Transverse colon (tissue), 4 donors: ENCODE measurements at regions not wholly inside any gene's neighbourhood (a gene's known extent, or its start where the extent isn't known, plus 50 kb on each side); places are given as distances from the start of the nearest gene placed in this dataset.

ENCODE experiments used
- DNase-seq: peaks from one replicate; pipeline ENCODE4 v3.0.0-alpha.2; 2019
- H3K27ac ChIP-seq, 4 donors: fragments of 200-600 bp; sonication (generic); 2 replicates each; pipeline ENCODE4 v1.5.1; 2016 to 2018; ENCODE audit warnings: inconsistent platforms in 4 of 4
- H3K27me3 ChIP-seq: fragments of 200-600 bp; sonication (generic); 2 replicates; pipeline ENCODE4 v1.5.1; 2017; ENCODE audit warnings: inconsistent platforms
- H3K36me3 ChIP-seq, 4 donors: fragments of 200-600 bp; sonication (generic); 2 replicates each; pipeline ENCODE4 v1.5.1; 2017 to 2019; ENCODE audit warnings: inconsistent platforms in 4 of 4
- H3K4me1 ChIP-seq, 4 donors: fragments of 200-600 bp; sonication (generic); 2 replicates each; pipeline ENCODE4 v1.5.1; 2017 to 2020; ENCODE audit warnings: inconsistent platforms in 4 of 4
- H3K4me3 ChIP-seq, 4 donors: fragments of 200-600 bp; sonication (generic); 1 replicate in 1 of 4; 2 replicates in 3 of 4; pipeline versions ENCODE4 v1.5.1 to v1.6.1; 2017 to 2019; ENCODE audit warnings: inconsistent platforms in 4 of 4
- H3K9me3 ChIP-seq, 2 donors: fragments of 200-600 bp; sonication (generic); 2 replicates each; pipeline ENCODE4 v1.5.1; 2017 to 2019; ENCODE audit warnings: inconsistent platforms in 2 of 2
- CTCF ChIP-seq, 5 experiments: fragments of 200-600 bp in 3 of 5; fragments of 450-650 bp in 2 of 5; sonication (generic) in 3 of 5; IDR thresholded peaks; 1 replicate in 2 of 5; 2 replicates in 3 of 5; pipeline ENCODE4 v1.5.1; 2016 to 2017; ENCODE audit warnings: antibody characterized with exemption in 5 of 5, inconsistent platforms in 3 of 5, mild to moderate bottlenecking in 2 of 5, moderate library complexity in 1 of 5
- EP300 ChIP-seq: sonication (generic); formaldehyde crosslinking; IDR thresholded peaks from one replicate; pipeline ENCODE4 v1.6.1; 2017; ENCODE audit warnings: antibody characterized with exemption, low read depth
- POLR2A ChIP-seq: fragments of 450-650 bp; IDR thresholded peaks from one replicate; pipeline ENCODE4 v1.6.1; 2016; ENCODE audit warnings: antibody characterized with exemption, mild to moderate bottlenecking, moderate library complexity
- POLR2AphosphoS5 ChIP-seq, 3 donors: sonication (generic); formaldehyde crosslinking; IDR thresholded peaks; one replicate each; pipeline ENCODE4 v1.6.1; 2016; ENCODE audit warnings: antibody characterized with exemption in 3 of 3
- WGBS, 2 donors: methylation state at CpG; one replicate each; pipeline ENCODE4 v1.1.5; 2018; ENCODE audit warnings: low coverage in 1 of 2; 5-methylcytosine and 5-hydroxymethylcytosine counted together
- in situ Hi-C, 4 donors: fragments of 200-750 bp; cut with MboI; loops; one replicate each; pipeline versions ENCODE4 v1.15.0 to v1.15.1; 2017; ENCODE audit warnings: low sequenced_read_pairs in 3 of 4, low pct_ligation_motif_present in 1 of 4, low pct_unique_long_range_greater_than_20kb in 1 of 4
- intact Hi-C: fragments of 100-400 bp; cut with DNase I; formaldehyde crosslinking; loops from one replicate; pipeline ENCODE4 v1.15.1; 2023; ENCODE audit warnings: low total_unique reads

DNA sequence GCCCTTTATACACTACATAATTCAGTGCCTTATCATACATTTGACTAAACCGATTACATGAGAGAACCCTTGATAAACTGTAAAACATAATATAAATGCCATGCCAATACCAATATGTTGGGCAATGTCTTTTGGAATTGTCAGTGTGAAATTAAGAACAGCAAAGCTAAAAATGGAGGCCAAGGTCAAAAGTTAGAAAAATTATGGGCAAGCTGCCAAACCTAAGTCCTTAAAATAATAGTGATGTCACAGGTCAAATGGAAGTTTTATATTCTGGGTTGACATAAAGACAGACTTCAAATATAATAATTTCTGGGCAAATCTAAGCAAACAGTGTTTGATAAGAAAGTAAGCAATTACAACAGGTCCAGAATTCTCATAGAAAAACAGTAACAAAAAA, 696.7 kb downstream of the RNF144B start:
- H3K4me3 ChIP-seq = no peak overlapping the region
- H3K9me3 ChIP-seq = no peaks in the 10 kb centered on the region
- H3K27ac ChIP-seq = no peak overlapping the region
- H3K4me1 ChIP-seq = no peaks in the 10 kb centered on the region
- no peak for DNase-seq
- WGBS, 2 donors = 45 to 60% methylated on average over 1 of the region's 1 CpG
- in situ Hi-C loops = no loop called here
- TF ChIP-seq POLR2A (no peak), POLR2AphosphoS5 (IDR thresholded peaks at IDR 0.05) (no peak)
- H3K27me3 ChIP-seq = no peaks in the 10 kb centered on the region
- no peaks in the 10 kb centered on the region for H3K36me3 ChIP-seq
- intact Hi-C loops = no loop called here

GRCh38 chr6:19086480-19086879, 699.3 kb downstream of the RNF144B start:
- no peak overlapping the region for H3K27ac ChIP-seq
- no peaks in the 10 kb centered on the region for H3K4me1 ChIP-seq
- WGBS, 2 donors = 65 to 72% methylated on average over 2 to 4 of the region's 4 CpGs
- in situ Hi-C loops (no loop called here), intact Hi-C loops (no loop called here)
- H3K36me3 ChIP-seq = no peaks in the 10 kb centered on the region
- no peaks in the 10 kb centered on the region for H3K9me3 ChIP-seq
- DNase-seq = no peak
- no peaks in the 10 kb centered on the region for H3K27me3 ChIP-seq
- H3K4me3 ChIP-seq = no peak overlapping the region
- no peak for TF ChIP-seq EP300
- no peak for TF ChIP-seq POLR2A
- no peak for TF ChIP-seq CTCF (IDR thresholded peaks at IDR 0.05)
- TF ChIP-seq POLR2AphosphoS5 (IDR thresholded peaks at IDR 0.05) = no peak

DNA sequence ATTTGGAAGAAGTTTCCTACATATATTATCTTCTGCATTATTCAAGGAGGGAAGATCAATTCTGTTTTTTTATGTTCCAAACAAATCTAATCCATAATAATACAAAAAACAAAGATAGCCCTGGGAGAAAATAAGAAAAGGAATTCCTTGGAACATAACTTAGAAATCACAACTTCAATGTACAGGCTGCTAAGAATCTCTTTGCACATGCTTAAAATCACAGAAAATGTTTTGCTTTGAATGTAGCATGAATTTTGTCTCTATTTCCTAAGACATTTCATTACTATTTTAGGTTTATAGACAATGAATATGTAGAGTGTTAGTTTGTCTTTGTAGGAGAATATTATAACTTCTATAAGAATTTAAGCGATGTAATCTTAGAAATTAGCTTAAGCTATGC, 700.1 kb downstream of the RNF144B start:
- H3K27ac ChIP-seq = no peak overlapping the region
- H3K36me3 ChIP-seq = no peaks in the 10 kb centered on the region
- TF ChIP-seq EP300 = no peak
- TF ChIP-seq POLR2AphosphoS5 (IDR thresholded peaks at IDR 0.05) = no peak
- TF ChIP-seq CTCF (IDR thresholded peaks at IDR 0.05) = no peak
- no peak for TF ChIP-seq POLR2A
- intact Hi-C loops = no loop called here
- no peak overlapping the region for H3K4me3 ChIP-seq
- no peaks in the 10 kb centered on the region for H3K27me3 ChIP-seq
- in situ Hi-C loops = no loop called here
- H3K4me1 ChIP-seq = no peaks in the 10 kb centered on the region
- no peaks in the 10 kb centered on the region for H3K9me3 ChIP-seq
- DNase-seq = no peak
- 92 to 93% methylated on average over 1 of the region's 1 CpG for WGBS, 2 donors

DNA sequence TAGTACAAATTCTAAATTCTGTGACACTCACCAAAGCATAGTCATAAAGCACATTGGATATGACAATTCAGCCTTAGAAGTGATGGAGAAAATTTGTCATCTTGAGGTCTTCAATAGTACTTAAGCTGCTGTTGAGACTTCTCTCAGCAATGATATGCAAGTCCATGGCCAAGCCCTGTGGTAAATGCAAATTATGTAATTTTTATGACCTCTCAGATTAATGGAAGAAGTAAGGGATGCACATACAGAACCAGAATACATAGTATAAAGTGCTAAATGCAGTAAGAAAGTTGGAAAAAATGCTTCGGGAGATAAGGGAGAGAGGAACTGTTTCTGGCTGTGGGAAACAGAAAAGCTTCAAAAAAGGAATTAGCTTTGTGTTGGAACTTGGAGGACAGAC, 700.7 kb downstream of the RNF144B start:
- Histone ChIP-seq H3K4me1 (no peaks in the 10 kb centered on the region), H3K27ac (no peak overlapping the region), H3K27me3 (no peaks in the 10 kb centered on the region), H3K4me3 (no peak overlapping the region), H3K36me3 (no peaks in the 10 kb centered on the region), H3K9me3 (no peaks in the 10 kb centered on the region)
- DNase-seq = no peak
- WGBS, 2 donors = 89 to 100% methylated on average over 1 of the region's 1 CpG
- no peak for TF ChIP-seq POLR2AphosphoS5 (IDR thresholded peaks at IDR 0.05)
- no peak for TF ChIP-seq EP300
- no peak for TF ChIP-seq POLR2A
- no peak for TF ChIP-seq CTCF (IDR thresholded peaks at IDR 0.05)
- in situ Hi-C loops = no loop called here
- intact Hi-C loops = no loop called here

DNA sequence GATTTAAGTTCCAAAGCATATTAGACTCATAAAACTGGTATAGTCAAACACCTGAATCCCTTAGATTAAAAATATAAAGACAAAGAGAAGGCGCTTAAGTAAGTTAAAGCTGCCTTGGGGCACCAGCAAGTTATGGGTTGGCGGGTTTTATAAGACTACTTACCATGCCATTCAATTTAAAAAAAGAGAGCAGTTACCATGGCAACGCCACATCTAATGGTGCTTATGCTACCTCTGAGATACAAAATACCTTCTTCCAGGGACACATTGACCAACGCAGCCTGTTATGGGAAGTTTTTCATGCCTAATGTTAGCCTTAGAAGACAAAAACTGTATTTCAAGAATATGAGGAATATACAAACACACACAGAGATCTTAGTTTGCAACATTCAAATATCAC, 713.6 kb downstream of the RNF144B start:
- TF ChIP-seq EP300 = no peak
- no peak for TF ChIP-seq POLR2A
- no peak for TF ChIP-seq POLR2AphosphoS5 (IDR thresholded peaks at IDR 0.05)
- no peak for TF ChIP-seq CTCF (IDR thresholded peaks at IDR 0.05)
- Histone ChIP-seq H3K27ac (no peak overlapping the region), H3K4me1 (no peaks in the 10 kb centered on the region), H3K27me3 (no peaks in the 10 kb centered on the region), H3K4me3 (no peak overlapping the region), H3K36me3 (no peaks in the 10 kb centered on the region), H3K9me3 (no peaks in the 10 kb centered on the region)
- WGBS, 2 donors = 85 to 91% methylated on average over 4 of the region's 4 CpGs
- in situ Hi-C loops (no loop called here), intact Hi-C loops (no loop called here)
- no peak for DNase-seq
